ENCODE measurements at regions not wholly inside any gene's neighbourhood (a gene's known extent, or its start where the extent isn't known, plus 50 kb on each side); places are given as distances from the start of the nearest gene placed in this dataset.

GRCh38 chr16:13336335-13336734 lies 434.9 kb downstream of the SHISA9 start:
- FAIRE-seq: no peak
- no peak overlapping the region for H3K4me2 ChIP-seq (ENCODE audit: insufficient read depth, low read length)
- no peak overlapping the region for H2AFZ ChIP-seq (ENCODE audit: low read depth, low read length)
- H3K9ac ChIP-seq (ENCODE audit: insufficient read depth in 1 of 2, low read depth in 2 of 2, low read length in 2 of 2): no peak overlapping the region
- H3K9me1 ChIP-seq (ENCODE audit: control insufficient read depth, insufficient read depth, low read length): no peaks in the 10 kb centered on the region
- DNase-seq (ENCODE audit: extremely low read depth in 1 of 4, low spot score in 3 of 4): no peak
- no peaks in the 10 kb centered on the region for H3K79me2 ChIP-seq (ENCODE audit: control insufficient read depth, insufficient read depth, low read length)
- intact Hi-C loops (cut with micrococcal nuclease): no loop called here
- no peaks in the 10 kb centered on the region for H3K27me3 ChIP-seq (ENCODE audit: control insufficient read depth in 2 of 2, insufficient read depth in 2 of 2, low read length in 2 of 2)
- no TSS peak for BruUV-seq (replicated peaks)
- 0% methylated on average over 1 of the region's 1 CpG for WGBS (ENCODE audit: insufficient coverage, low coverage, missing lambda C conversion rate)
- in situ Hi-C loops (cut with MboI): no loop called here
- H3K9me3 ChIP-seq (replicated peaks; ENCODE audit: control insufficient read depth, insufficient read depth, low read depth, low read length): no peaks in the 10 kb centered on the region
- ChIA-PET CTCF (ENCODE audit: low intra/inter-chr PET ratio) (no interaction called here), POLR2A (no interaction called here)
- no peaks in the 10 kb centered on the region for H4K20me1 ChIP-seq (replicated peaks; ENCODE audit: control insufficient read depth, insufficient read depth, low read length)
- H3K4me1 ChIP-seq (replicated peaks in 1 of 2; ENCODE audit: control insufficient read depth in 2 of 2, insufficient read depth in 2 of 2, low read length in 2 of 2): no peaks in the 10 kb centered on the region
- no peak overlapping the region for H3K4me3 ChIP-seq
- no peak for ATAC-seq
- no peaks in the 10 kb centered on the region for H3K36me3 ChIP-seq (ENCODE audit: control insufficient read depth, insufficient read depth, low read length)
- no peak overlapping the region for H3K27ac ChIP-seq (ENCODE audit: extremely low read depth, low read depth, low read length)
- no peak for TF ChIP-seq PCBP1 (IDR thresholded peaks at IDR 0.05; ENCODE audit: low read depth, low read length, poor library complexity, severe bottlenecking)
- no peak for TF ChIP-seq PCBP2 (IDR thresholded peaks at IDR 0.05; ENCODE audit: low read depth, low read length, poor library complexity, severe bottlenecking)
- no peak for TF ChIP-seq ETV6 (IDR thresholded peaks at IDR 0.05; ENCODE audit: borderline replicate concordance in 1 of 2, low read depth in 2 of 2, low read length in 1 of 2)
- no peak for TF ChIP-seq ETV6 (CRISPR knock-in tag; IDR thresholded peaks at IDR 0.05; ENCODE audit: borderline replicate concordance)
- no peak for TF ChIP-seq PYGO2 (tag; IDR thresholded peaks at IDR 0.05)
- TF ChIP-seq ZNF584 (CRISPR knock-in tag; IDR thresholded peaks at IDR 0.05; ENCODE audit: low read depth): no peak
- no peak for TF ChIP-seq CTBP1 (IDR thresholded peaks at IDR 0.05; ENCODE audit: borderline replicate concordance)
- TF ChIP-seq ZNF311 (CRISPR knock-in tag; IDR thresholded peaks at IDR 0.05): no peak
- TF ChIP-seq ZNF408 (CRISPR knock-in tag; IDR thresholded peaks at IDR 0.05; ENCODE audit: low read depth): no peak
- TF ChIP-seq MECOM (CRISPR knock-in tag; IDR thresholded peaks at IDR 0.05): no peak
- no peak for TF ChIP-seq KLF13 (tag; IDR thresholded peaks at IDR 0.05; ENCODE audit: borderline replicate concordance, low read depth)
- TF ChIP-seq TRIM28 (IDR thresholded peaks at IDR 0.05): no peak
- no peak for TF ChIP-seq PTTG1 (tag; IDR thresholded peaks at IDR 0.05; ENCODE audit: low read depth)
- TF ChIP-seq SMAD4 (CRISPR knock-in tag; conservative IDR thresholded peaks at IDR 0.05): no peak
- no peak for TF ChIP-seq BCLAF1 (IDR thresholded peaks at IDR 0.05; ENCODE audit: borderline replicate concordance in 1 of 2, control insufficient read depth in 1 of 2, low read depth in 2 of 2, low read length in 1 of 2)
- no peak for TF ChIP-seq CLOCK (CRISPR knock-in tag; IDR thresholded peaks at IDR 0.05; ENCODE audit: borderline replicate concordance)
